ENCODE measurements at regions not wholly inside any gene's neighbourhood (a gene's known extent, or its start where the extent isn't known, plus 50 kb on each side); places are given as distances from the start of the nearest gene placed in this dataset.

- no peak for DNase-seq
Measured at GRCh38 chr18:56545464-56545863, 92.9 kb downstream of the TXNL1 start.

GRCh38 chr18:56542476-56542875 lies 95.9 kb downstream of the TXNL1 start:
- DNase-seq: no peak

DNA sequence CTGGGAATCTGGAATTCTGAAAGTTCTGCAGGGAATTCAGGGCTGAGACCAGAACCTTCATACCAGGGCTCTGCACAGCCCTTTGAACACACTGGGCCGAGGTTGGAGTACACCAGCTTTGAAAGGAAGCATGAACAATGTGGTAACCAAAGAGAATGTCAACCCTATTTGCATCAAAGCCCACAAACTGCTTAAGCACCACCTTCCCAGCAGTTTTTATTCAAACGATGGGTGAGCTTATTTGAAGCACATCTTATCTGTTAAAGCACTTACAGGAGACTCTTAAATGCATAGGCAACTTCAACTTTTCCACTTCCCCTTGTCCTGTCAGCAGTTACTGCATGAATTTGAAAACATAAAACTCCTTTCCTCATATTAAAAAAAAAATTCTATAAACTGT lies 96.6 kb downstream of the TXNL1 start:
- no peak for DNase-seq

GRCh38 chr18:56541340-56541739 lies 97.1 kb downstream of the TXNL1 start:
- no peak for DNase-seq

GRCh38 chr18:56538746-56539145 lies 99.6 kb downstream of the TXNL1 start:
- no peak for DNase-seq

DNA sequence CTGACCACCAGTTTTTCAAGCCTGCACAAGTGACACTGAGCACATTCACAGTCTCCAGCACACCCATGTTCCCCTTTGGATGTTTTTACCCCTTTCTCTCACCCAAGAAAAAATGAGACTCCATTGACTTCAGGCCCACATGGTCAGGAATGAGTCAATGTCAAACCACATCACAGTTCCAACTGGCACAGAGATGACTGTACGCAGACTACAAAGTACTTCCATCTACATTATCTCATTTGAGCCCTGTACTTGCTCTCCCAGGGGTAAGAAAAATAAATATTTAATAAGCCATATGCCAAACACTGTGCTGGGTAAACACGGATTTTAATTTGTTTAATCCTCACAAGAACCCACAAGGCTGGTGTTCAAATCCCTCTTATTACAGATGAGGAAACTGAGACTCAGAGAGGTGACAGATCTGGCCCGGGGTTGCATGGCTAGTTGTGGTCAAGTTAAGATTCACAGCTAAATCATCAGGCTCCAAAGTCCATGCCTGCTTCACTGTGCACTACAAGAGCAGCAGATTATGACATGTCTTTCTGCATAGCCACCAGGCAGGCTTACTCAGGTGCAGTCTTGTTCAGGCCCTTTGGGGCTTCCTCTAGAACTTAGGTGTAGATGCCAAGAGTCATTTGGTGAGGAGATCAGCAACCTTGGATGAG lies 106.1 kb downstream of the TXNL1 start:
- no peak for DNase-seq

- DNase-seq: no peak
Measured at GRCh38 chr18:56522816-56523215, 115.6 kb downstream of the TXNL1 start.

GRCh38 chr18:56521263-56521662 lies 117.1 kb downstream of the TXNL1 start:
- no peak for DNase-seq

- DNase-seq: no peak
Measured at GRCh38 chr18:56517761-56518160, 120.6 kb downstream of the TXNL1 start.

DNA sequence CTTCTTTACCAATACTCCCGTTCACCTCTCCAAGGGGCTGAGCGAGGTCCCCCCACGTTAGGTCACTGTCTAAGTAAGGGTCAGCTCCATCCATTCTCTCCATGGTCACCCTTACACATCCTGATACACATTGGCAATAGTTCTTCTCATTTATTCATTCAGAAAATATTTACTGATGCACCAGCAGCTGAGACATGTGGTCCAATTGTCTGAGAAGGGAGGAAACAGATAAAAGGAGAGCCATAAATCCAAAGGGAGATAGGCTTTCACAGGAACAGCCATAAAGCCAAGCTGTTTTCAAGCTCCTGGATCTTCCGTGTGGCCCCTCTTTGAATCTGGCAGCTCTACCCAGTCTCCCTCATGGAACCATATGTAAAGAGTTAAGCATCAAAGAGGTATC lies 121.2 kb downstream of the TXNL1 start:
- no peak for DNase-seq

GRCh38 chr18:56516789-56517188 lies 121.6 kb downstream of the TXNL1 start:
- DNase-seq: no peak

GRCh38 chr18:56515522-56515921 lies 122.9 kb downstream of the TXNL1 start:
- no peak for DNase-seq

- DNase-seq: no peak
Measured at GRCh38 chr18:56511996-56512395, 126.4 kb downstream of the TXNL1 start.

DNA sequence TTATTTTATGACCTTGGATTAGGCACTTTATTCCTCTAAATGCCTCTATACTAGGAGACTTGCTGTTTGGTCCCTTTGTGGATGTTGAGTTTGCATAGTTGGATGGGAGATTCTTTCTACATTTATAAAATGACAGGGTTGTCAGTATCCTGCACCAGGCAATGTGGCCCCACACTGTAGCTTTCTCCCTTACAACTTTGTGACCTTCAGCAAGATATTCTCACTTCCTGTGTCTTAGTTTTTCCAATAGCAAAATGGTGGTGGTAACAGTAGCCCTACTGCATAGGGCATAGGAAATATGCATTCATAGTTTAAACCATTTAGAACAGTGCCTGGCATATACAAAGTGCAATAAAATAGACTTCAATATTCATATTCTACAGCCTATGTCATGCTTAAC lies 128.3 kb downstream of the TXNL1 start:
- no peak for DNase-seq

GRCh38 chr18:56509656-56510055 lies 128.7 kb downstream of the TXNL1 start:
- no peak for DNase-seq

DNA sequence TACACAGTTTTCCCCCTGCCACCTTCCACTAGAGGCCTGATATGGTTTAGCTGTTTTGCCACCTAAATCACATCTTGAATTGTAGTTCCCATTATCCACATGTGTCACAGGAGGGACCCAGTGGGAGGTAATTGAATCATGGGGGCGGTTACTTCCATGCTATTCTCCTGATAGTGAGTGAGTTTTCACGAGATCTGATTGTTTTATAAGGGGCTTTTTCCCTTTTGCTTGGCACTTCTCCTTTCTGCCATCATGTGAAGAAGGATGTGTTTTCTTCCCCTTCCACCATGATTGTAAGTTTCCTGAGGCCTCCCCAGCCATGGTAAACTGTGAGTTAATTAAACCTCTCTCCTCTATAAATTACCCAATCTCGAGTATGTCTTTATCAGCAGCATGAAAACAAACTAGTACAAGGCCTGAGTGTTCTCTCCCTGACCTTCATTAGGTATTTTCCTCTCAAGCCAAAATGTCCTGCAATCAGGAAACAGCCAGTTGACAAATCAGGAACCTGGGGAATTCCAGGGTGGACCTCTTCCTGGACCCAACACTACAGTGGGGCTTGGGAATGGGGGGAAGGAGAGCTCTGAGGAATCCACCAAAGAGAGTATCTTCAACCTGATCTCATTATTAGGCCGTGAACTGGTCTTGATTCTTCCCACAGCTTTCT lies 129.9 kb downstream of the TXNL1 start:
- DNase-seq: no peak

DNA sequence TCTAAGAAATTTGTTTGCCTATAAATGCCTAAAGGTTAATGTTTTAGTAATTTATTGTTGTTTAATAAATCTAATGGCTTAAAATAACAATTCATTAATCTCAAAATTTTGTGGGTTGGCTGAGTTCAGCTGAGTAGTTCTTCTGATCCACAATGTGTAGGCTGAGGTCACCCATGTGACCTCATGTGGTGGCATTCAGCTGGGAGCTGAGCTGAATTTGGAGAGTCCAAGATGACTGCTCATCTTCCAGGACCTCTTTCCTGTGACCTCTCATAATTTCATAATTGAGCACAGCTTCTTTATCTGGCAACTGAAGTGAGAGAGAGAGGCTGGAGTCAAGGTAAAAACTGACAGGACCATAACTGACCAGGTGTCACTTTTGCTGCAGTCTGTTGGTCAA lies 132.4 kb downstream of the TXNL1 start:
- no peak for DNase-seq

GRCh38 chr18:56505293-56505692 lies 133.1 kb downstream of the TXNL1 start:
- no peak for DNase-seq

GRCh38 chr18:56501896-56502295 lies 136.5 kb downstream of the TXNL1 start:
- no peak for DNase-seq

GRCh38 chr18:56495884-56496283 lies 142.5 kb downstream of the TXNL1 start:
- DNase-seq: no peak

GRCh38 chr18:56493531-56493930 lies 144.9 kb downstream of the TXNL1 start:
- DNase-seq: no peak

DNA sequence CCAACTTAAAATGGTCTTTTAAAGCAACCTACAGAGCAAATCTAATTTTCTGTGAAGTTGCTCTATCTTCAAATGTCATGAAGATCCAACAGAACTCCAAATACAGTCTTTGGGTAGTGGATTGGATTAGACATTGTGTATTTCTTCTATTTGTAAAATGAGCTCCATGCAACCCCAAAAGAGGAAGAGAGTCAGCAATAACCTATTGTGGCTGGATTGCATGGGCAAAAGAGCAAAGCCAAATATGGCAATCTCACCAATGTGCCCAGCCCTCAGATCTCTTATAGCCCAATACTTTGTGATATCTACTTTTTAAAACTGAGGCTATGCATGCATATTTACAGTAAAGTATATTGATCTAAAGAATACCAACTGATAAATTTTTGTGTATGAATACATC lies 146.3 kb downstream of the TXNL1 start:
- no peak for DNase-seq

GRCh38 chr18:56490942-56491341 lies 147.4 kb downstream of the TXNL1 start:
- no peak for DNase-seq

DNA sequence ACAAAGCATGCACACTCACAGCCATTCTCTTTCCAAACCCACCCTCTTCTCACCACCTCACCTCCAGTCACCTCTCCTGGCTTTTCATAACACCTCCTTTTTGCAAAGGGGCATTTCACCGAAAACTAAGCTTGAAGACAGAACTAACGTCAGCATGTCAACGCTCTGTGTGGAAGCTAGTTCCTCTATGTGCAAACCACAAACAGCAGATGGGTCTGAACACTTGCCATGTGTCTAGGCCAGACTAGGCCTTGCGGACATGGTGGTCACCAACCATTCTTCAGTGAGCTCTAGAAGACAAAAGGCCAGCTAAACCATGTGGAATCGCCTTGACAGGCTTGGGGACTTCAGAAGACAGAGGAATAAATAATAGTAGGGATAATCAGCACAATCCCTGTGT lies 148.5 kb downstream of the TXNL1 start:
- DNase-seq: no peak

GRCh38 chr18:56488739-56489138 lies 149.7 kb downstream of the TXNL1 start:
- DNase-seq: no peak
